Heart left ventricle (tissue), 16 donors: ENCODE measurements at regions not wholly inside any gene's neighbourhood (a gene's known extent, or its start where the extent isn't known, plus 50 kb on each side); places are given as distances from the start of the nearest gene placed in this dataset.

ENCODE experiments used
- ATAC-seq, 4 donors: fragments of 200-7000 bp; cut with Tn5 transposase; one replicate each; pipeline ENCODE4 v1.9.1; 2020 to 2022; ENCODE audit warnings: moderate library complexity in 4 of 4, mild to moderate bottlenecking in 3 of 4, moderate number of reproducible peaks in 1 of 4
- DNase-seq, 5 donors: peaks; one replicate each; pipeline ENCODE4 v3.0.0-alpha.2; 2020
- H3K27ac ChIP-seq, 12 donors: fragments of 200-600 bp; sonication (generic) in 4 of 12; one replicate each; pipeline versions ENCODE4 v1.5.0 to v1.8.0; 2016 to 2022; ENCODE audit warnings: mild to moderate bottlenecking in 2 of 12
- H3K27me3 ChIP-seq, 9 donors: fragments of 200-600 bp; sonication (generic) in 2 of 9; one replicate each; pipeline versions ENCODE4 v1.5.1 to v1.8.0; 2016 to 2022; ENCODE audit warnings: mild to moderate bottlenecking in 3 of 9
- H3K36me3 ChIP-seq, 9 donors: fragments of 200-600 bp; sonication (generic) in 2 of 9; one replicate each; pipeline versions ENCODE4 v1.5.0 to v1.8.0; 2018 to 2022; ENCODE audit warnings: mild to moderate bottlenecking in 2 of 9
- H3K4me1 ChIP-seq, 12 donors: fragments of 200-600 bp; sonication (generic) in 4 of 12; one replicate each; pipeline versions ENCODE4 v1.5.0 to v1.8.0; 2016 to 2022; ENCODE audit warnings: mild to moderate bottlenecking in 3 of 12
- H3K4me3 ChIP-seq, 12 donors: fragments of 200-600 bp; sonication (generic) in 4 of 12; one replicate each; pipeline versions ENCODE4 v1.5.0 to v1.8.0; 2017 to 2022; ENCODE audit warnings: mild to moderate bottlenecking in 9 of 12, moderate library complexity in 4 of 12
- H3K9me3 ChIP-seq, 12 donors: fragments of 200-600 bp; sonication (generic) in 4 of 12; one replicate each; pipeline versions ENCODE4 v1.5.0 to v1.8.0; 2016 to 2022; ENCODE audit warnings: mild to moderate bottlenecking in 1 of 12
- CTCF ChIP-seq, 12 donors: fragments of 200-600 bp; sonication (generic) in 4 of 12; IDR thresholded peaks; one replicate each; pipeline versions ENCODE4 v1.5.0 to v1.8.0; 2018 to 2022; ENCODE audit warnings: antibody characterized with exemption in 12 of 12, mild to moderate bottlenecking in 5 of 12
- POLR2A ChIP-seq, 2 donors: fragments of 450-650 bp; IDR thresholded peaks; one replicate each; pipeline ENCODE4 v1.6.1; 2017; ENCODE audit warnings: antibody characterized with exemption in 2 of 2, mild to moderate bottlenecking in 2 of 2, moderate library complexity in 2 of 2
- WGBS, 4 donors: extraction: QIAGEN DNeasy Blood & Tissue Kit in 2 of 4; methylation state at CpG; one replicate each; pipeline versions ENCODE4 v1.1.5 to v1.1.7; 2013 to 2018; 5-methylcytosine and 5-hydroxymethylcytosine counted together
- intact Hi-C, 10 donors: fragments of 100-400 bp; cut with DNase I; formaldehyde crosslinking; loops; one replicate each; pipeline versions ENCODE4 v1.11.1 to v1.14.2; 2022
- donor health status: ischemic (EF 13 %, LVEDD 7.1; RV severe dilation, severe dysfunction).
- donor health status: healthy with polysubstance abuse.
- donor health status: DM: no; HTN: yes; CAD: no.
- donor health status: DM: no; HTN: no; CAD: no.
- donor health status: ischemic (EF 25% LVEDD 6.9; RV normal size, moderate dysfunction).
- donor health status: ischemic (EF 25% LVEDD 5.7; RV mildly dilated, moderate dysfunction).
- donor health status: healthy.
- donor health status: DM: yes; HTN: yes; CAD: no.
- donor health status: ischemic (EF 35%, LVEDD 5.7; RV mildly dilated, moderate dysfunction).
- donor health status: nonischemic (EF 11% LVEDD 7.7; RV severe dilation, severe dysfunction).
- donor health status: DM: yes; HTN: yes; CAD: no.
- donor health status: PGD.
- donor health status: ischemic (EF 29% LVEDD 5.4; RV normal size, mild dysfunction).
- donor health status: nonischemic (EF 23%, LVEDD 6.1; RV moderate dilation, normal function).

- Histone ChIP-seq H3K4me3 (no peak overlapping the region), H3K9me3 (peaks cover 0 to under 1% (median 0%) of the 10 kb centered on the region in 12 donors), H3K27ac (no peak overlapping the region), H3K36me3 (no peaks in the 10 kb centered on the region), H3K4me1 (no peaks in the 10 kb centered on the region), H3K27me3 (no peaks in the 10 kb centered on the region)
- intact Hi-C loops: no loop called here
- ATAC-seq (no peak), DNase-seq (no peak)
- TF ChIP-seq POLR2A (IDR thresholded peaks at IDR 0.05) (no peak), CTCF (IDR thresholded peaks at IDR 0.05) (no peak)
These were observed 339.2 kb upstream of the CT83 start for GRCh38 chrX:116801943-116802342.

- WGBS, 4 donors: 42 to 71% (median 52%) methylated on average over 4 of the region's 4 CpGs
- H3K27ac ChIP-seq: no peak overlapping the region
- H3K36me3 ChIP-seq: no peaks in the 10 kb centered on the region
- no peaks in the 10 kb centered on the region for H3K27me3 ChIP-seq
- peaks cover 0 to 7% (median 0%) of the 10 kb centered on the region in 12 donors for H3K9me3 ChIP-seq
- ATAC-seq: no peak
- no peak overlapping the region for H3K4me3 ChIP-seq
- H3K4me1 ChIP-seq: no peaks in the 10 kb centered on the region
- intact Hi-C loops: no loop called here
- DNase-seq: peak in 1 of 5 donors; percentile 18
- TF ChIP-seq CTCF (IDR thresholded peaks at IDR 0.05) (no peak), POLR2A (IDR thresholded peaks at IDR 0.05) (no peak)
These were observed 319.1 kb upstream of the CT83 start for GRCh38 chrX:116781926-116782325.

GRCh38 chrX:116757491-116757890 lies 294.7 kb upstream of the CT83 start:
- Histone ChIP-seq H3K9me3 (no peaks in the 10 kb centered on the region), H3K27ac (no peak overlapping the region), H3K4me3 (no peak overlapping the region), H3K4me1 (no peaks in the 10 kb centered on the region), H3K36me3 (no peaks in the 10 kb centered on the region), H3K27me3 (no peaks in the 10 kb centered on the region)
- no peak for ATAC-seq
- no peak for DNase-seq
- TF ChIP-seq CTCF (IDR thresholded peaks at IDR 0.05): no peak
- TF ChIP-seq POLR2A (IDR thresholded peaks at IDR 0.05): no peak
- intact Hi-C loops: no loop called here

- intact Hi-C loops: no loop called here
- H3K27me3 ChIP-seq: no peaks in the 10 kb centered on the region
- no peaks in the 10 kb centered on the region for H3K36me3 ChIP-seq
- no peaks in the 10 kb centered on the region for H3K9me3 ChIP-seq
- H3K27ac ChIP-seq: peak overlapping the region in 1 of 12 donors; percentile 22
- TF ChIP-seq POLR2A (IDR thresholded peaks at IDR 0.05) (no peak), CTCF (IDR thresholded peaks at IDR 0.05) (no peak)
- no peak overlapping the region for H3K4me3 ChIP-seq
- H3K4me1 ChIP-seq: no peaks in the 10 kb centered on the region
- DNase-seq: no peak
- 59 to 86% (median 64%) methylated on average over 1 of the region's 1 CpG for WGBS, 4 donors
- ATAC-seq: no peak
These were observed 294.2 kb upstream of the CT83 start for GRCh38 chrX:116756958-116757357.
